Ecto neural progenitor cell (in vitro differentiated cells): ENCODE measurements at regions not wholly inside any gene's neighbourhood (a gene's known extent, or its start where the extent isn't known, plus 50 kb on each side); places are given as distances from the start of the nearest gene placed in this dataset.
"Not testable (repeated sequence)": the region's sequence is repeated elsewhere in the genome, so short reads cannot be mapped to it uniquely, and the experiment has no call there.

ENCODE experiments used
- DNase-seq: peaks from one replicate; pipeline ENCODE4 v3.0.0-alpha.2; 2018; ENCODE audit warnings: low spot score

DNA sequence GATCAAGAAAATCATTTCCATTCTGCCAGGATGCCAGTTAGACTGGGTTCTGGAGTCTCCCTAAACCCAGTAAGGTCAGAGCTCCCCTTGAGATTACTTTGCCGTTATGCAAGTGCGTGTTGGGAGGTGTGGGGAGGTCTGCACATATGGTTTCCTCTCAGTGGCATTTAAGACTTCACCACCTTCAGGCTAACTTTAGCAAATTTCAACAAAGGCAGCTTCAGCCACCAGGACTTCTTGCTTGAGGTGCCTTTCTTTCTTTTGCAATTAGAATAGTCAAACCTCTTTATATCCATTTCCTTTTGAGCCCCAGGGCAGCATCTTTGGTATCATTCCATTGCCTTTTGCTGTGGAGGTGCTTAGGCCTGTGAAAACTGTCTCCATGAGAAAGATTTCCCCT, 117.2 kb upstream of the CCND2 start:
- no peak for DNase-seq

DNA sequence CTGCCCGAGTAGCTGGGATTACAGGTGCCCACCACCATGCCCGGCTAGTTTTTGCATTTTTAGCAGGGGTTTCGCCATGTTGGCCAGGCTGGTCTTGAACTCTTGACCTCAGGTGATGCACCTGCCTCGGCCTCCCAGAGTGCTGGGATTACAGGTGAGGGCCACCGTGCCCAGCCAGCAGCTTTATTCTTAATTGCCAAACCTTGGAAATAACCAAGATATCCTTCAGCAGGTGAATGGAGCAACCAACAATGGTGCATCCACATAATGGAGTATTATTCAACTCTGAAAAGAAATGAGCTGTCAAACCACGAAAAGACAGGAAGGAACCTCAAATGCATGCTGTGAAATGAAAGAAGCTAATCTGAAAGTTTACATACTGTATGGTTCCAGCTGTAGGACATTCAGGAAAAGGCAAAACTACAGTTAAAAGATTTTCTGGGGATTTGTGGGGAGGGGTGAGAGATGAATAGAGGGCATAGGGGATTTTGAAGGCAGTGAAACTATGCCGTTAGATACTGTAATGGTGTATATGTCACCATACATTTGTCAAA, 118.8 kb upstream of the CCND2 start:
- no peak for DNase-seq

DNA sequence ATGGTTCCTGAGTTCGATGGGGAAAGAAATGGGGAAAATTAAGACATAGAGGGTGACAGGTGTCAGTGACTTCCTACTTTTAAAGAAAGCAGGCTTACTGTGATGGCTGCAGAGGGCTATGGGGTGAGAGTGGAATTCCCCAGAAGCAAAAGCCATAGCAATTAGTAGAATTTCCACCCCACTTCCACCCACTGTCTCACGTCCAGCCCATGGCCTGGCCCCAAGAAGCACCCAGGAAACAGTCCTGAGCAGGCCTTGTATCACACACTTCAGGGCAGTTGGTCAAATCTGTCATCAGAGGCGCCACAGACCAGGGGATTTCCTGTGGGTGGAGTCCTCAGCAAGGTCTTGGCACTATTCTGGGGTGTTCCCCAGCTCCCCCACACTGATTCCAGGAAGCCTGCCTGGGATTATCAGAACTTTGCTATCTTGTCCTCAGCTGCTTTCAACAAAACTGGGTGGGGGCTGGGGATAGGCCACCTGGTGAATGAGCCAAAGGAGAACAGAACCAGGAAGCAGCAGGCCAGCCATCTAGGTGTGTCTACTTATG, 120.1 kb upstream of the CCND2 start:
- DNase-seq: no peak

DNA sequence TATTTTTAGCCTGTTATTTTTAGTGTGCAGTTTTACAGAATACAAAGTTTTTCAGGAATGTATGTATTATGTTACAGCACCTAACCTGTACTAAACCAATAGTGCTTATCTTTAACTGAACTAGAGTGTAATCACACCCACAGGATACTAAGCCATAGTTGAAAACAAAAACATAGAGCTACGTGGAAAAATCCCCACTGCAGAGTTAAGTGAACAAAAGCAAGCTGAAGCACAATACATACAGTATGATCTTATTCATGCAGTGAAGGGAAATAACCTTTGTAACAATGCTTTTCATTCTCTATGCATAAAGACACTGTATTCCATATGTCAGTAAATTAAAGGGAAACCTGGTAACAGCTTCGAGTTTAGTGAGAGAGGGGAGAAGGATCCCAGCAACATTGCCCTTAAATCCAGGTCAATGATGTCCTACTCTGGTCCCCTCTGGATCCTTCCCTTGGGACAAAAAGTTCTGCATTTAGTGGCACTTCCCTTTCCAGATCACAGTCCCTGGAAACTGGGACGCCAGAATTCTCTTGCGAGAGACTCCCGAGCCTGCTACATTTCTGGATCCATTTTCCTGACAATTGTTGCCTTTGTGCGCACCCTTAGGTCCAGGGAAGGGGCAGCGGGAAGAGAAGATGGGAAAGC, 121.3 kb upstream of the CCND2 start:
- DNase-seq: no peak

DNA sequence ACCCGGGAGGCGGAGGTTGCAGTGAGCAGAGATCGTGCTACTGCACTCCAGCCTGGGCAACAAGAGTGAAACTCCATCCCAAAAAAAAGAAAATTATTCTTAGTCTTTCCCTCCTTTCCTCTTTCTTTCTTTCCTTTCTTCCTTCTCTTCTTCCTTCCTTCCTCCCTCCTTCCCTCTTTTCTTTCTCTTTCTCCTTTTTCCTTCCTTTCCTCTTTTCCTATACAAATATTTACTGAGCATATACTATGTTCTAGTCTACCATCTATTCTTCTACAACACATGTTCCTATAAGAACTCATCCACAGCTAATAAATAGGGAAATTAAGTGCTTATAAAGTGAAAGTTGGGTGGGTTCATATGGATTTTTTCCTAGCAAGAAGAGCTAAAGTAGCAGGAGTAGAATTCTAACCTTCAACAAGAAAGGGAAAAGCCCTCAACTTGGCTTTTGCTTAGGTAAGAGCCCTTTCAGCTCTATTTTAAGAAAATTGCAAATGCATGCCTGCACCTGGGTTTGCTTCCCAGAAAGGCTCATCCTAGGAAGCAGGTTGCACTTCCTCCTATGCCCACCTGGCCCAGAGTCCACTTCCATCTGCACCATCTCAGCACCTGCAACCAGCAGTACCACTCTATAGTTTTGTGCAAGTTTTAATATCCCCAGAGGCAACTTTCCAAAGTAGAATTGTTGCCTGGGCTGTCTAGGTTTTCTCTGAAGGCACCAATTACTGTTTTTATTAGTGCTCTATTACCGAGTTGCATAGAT, 122.0 kb upstream of the CCND2 start:
- no peak for DNase-seq

DNA sequence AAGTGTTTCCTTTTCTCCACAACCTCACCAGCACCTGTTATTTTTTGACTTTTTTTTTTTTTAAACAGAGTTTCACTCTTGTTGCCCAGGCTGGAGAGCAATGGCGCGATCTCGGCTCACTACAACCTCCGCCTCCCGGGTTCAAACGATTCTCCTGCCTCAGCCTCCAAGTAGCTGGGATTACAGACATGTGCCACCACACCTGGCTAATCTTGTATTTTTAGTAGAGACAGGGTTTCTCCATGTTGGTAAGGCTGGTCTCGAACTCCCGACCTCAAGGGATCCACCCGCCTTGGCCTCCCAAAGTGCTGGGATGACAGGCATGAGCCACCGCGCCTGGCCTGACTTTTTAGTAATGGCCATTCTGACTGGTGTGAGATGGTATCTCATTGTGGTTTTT, 123.2 kb upstream of the CCND2 start:
- DNase-seq: not testable (repeated sequence)

DNA sequence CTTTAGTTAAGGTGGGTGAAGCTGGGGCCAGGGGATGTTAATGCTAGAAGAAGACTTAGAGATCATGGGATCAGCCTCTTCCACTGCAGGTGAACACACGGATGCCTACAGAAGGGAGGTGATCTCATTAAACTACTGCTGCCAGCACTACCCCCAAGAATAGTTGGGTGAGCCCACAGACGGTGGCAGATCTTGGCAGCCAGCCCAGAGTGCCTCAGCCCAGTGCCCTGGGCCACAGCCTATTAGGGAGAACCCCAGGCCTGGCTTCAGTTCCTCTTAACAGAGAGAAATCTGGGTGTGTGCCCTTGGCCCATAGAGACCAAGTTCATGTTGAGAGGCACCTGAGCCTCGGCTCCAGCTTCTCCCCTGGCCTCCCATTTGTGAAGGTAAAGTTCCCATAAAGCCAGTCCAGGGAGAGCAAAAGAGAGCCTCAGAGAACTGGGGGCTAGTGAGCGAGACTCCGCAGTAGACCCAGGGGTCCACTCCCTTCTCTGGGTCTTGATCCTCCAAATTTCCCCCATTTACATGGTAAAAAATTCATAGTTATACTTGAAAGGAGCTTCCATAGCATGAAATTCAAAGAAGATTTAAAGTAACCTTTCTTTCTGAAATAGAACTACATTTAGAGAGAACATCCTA, 125.0 kb upstream of the CCND2 start:
- DNase-seq: no peak

DNA sequence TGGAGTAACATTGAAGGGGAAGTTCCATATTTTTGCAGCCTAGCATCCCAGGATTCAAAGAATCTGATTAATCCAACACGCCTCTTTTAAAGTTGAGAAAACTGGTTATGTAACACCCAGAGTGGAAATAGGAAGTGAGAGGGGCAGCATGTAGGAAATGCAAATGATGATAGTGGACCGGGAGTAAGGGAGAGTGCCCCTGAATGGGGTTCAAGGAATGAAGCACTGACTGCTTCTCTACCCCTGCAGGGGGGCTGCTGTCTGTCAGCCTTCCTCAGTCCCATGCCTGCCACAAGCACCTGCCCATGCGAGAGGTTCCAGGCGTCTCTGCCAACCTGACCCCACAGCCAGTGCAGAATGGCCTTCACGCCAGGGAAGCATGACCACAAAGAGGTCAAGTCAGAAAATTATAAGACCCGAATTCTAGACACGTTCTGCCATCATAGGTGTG, 126.5 kb upstream of the CCND2 start:
- no peak for DNase-seq

DNA sequence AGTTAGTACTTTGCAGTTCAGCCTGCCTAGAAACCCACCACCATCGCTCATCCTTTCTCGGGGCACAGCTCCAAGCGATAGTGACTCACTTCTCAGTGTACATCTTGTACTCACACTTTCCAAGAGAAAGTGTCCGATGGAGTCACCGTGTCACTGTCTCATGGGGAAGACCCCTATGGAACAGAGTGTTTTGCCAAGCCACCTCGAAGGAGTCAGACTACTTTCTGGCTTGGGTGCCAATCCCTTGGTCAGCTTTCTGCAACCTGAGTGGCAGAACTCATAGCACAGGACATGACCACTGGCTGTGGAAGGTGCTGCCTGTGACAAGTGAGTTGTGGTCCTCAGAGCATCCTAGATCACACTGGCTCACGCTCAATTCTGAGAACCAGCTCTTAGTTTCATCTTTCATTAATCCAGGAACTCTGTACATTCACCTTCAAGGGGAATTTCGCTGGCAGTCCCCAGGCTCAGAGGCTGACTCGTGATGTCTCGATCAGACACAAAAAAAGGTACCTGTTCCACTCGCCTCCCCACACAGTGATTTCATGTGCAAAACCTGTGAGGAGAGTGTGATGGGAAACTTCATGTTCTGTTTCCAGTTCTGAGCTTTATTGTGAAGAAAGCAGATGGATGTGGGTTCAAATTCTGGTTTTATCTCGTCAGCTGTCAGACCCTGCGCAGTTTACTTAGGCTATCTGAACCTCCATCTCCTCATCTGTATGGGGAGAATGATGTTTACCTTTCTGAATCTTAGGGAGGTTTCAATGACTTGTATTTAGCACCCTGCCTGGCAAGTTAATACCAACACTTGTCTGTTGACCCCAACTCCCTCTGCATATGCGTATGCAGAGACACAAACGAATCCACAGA, 127.3 kb upstream of the CCND2 start:
- DNase-seq: no peak

DNA sequence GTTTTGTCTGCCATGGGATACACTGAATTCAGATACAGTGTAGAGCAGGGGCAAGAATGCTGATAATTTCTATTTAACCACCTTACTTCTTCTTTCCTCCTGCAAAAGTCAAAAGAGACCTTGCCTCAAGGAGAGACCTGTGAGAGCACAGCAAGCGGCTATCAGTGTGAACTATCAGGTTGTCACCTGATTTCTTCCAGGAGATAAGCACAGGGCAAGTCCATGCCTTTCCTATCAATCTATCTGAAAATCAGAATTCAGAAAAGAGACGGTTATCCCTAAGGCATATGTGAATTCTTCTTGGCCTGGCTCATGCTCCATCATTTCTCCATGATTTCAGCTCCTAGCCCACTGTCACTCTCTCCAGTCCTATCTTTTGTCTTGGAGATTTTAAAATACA, 128.9 kb upstream of the CCND2 start:
- DNase-seq: no peak

DNA sequence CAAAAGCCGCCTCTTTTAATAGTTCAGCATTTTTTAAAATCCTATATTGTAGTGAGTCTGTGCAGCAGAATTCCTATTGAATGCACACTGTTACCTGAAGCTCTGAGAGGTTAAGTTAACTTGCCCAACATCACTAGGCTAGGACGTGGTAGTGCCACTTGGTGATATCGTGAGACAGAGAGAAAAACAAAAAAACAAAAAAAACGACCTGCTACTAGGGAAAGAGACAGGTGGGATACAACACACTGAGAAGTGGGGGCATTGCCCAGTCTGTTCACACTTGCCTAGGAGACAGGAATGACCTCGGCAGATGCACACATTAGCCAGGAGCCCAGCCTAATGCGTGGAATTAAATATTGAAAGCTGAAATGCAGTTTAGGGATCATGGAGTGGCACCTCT, 129.7 kb upstream of the CCND2 start:
- no peak for DNase-seq

DNA sequence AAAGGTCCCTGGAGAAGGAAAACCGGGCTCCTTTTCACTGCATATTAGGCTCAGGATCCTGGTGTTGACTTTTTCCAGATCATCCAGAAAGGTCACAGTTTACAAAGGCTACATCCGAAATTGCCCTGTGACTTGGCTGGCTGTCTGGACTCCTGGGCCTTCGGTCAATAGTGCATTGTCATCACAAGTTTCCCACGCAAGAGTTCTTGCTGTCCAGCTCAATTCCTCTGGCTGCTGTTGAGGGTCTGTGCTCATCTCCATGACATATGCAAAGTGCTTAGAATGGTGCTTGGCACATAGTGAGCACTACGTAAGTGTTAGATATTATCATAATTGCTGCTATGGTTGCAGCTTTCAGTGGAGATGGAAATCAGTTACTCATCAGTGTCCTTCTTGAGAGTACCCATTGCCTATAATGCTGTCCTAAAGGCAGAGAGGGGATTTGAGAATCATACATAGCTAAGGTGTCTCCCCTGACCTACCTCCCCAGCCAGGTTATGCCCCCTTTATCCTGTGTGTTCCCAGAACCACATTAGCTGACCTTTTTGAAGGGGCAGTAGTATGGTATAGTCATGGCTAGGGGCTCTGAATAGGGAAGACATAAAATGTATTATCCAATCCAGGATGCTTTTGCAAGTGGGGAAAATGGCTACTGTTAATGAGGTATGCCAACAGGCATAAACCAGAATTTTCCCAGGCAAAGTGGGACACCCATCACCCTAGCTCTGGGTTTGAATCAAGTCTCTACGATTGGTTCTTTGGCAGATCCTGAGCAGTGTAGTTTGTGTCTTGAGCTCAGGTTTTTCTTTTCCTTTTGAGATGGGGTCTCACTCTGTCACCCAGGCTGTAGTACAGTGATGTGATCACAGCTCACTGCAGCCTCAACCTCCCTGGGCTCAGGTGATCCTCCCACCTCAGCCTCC, 132.0 kb upstream of the CCND2 start:
- DNase-seq: no peak

DNA sequence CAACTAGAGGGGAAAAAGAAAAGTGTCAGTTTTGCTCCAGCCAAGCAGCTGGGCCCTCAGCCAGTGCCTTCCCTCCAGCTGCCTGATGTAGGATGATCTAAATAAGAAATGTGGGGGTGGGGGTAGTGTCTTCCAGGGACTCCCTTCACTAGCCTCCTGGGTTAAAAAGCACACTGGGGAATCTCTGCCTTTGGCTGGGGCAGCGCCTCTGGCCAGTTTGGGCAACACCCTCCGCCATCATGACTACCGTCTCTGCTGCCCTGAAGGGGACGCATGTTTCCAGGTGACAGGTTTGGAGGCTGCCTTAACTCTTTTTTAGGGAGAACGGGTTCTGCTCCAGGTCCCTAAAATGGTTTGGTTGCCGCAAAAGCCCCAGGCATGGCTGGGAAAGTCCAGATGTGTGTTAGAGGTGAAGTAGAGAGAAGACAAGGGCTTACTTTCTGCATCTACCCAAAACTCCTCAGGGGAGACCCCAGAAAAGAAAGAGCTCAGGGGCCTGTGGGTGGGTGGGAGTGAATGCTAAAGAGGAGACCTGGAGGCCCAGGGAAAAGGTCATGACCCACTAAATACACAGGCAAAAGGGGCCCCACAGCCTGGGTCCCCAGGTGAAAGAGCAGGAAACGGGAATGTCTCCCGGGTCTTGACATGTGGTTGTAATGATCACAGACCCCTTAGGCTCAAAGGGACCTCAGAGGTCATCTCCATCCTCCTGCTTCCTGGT, 132.8 kb upstream of the CCND2 start:
- no peak for DNase-seq

DNA sequence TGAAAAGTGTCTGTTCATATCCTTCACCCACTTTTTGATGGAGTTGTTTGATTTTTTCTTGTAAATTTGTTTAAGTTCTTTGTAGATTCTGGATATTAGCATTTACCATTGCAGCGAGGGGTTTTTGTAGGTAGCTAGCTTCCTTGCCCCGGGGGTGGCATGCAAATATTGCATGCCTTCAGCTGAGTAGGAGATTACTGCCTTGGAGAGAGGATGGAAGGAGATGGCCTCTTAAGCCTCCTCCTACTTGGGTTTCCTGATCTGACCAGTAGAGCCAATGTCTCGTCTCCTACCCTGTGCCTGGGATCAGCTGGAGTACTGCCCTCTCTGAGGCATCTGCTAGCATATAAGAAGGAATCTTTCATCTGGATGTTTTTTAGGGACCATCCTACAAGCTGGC, 134.4 kb upstream of the CCND2 start:
- DNase-seq: no peak

DNA sequence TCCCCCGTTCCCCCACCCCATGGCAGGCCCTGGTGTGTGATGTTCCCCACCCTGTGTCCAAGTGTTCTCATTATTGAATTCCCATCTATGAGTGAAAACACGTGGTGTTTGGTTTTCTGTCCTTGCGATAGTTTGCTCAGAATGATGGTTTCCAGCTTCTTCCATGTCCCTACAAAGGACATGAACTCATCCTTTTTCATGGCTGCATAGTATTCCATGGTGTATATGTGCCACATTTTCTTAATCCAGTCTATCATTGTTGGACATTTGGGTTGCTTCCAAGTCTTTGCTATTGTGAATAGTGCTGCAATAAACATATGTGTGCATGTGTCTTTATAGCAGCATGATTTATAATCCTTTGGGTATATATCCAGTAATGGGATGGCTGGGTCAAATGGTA, 135.0 kb upstream of the CCND2 start:
- not testable (repeated sequence) for DNase-seq

DNA sequence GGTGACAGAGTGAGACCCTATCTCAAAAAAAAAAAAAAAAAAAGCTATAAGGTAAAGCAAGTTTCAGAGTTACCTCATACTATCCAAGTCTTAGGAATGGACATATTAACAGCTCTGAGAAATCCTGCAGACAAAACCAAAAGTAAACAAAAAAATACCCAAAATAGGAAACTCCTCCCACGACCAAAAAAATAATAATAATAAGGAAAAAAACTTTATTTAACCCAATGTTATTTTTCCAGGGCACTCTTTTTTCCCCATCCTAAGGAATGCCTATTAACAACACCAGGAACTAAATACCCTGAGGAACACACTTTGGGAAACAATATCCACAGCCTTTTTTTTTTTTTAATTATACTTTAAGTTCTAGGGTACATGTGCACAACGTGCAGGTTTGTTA, 135.5 kb upstream of the CCND2 start:
- DNase-seq: no peak

DNA sequence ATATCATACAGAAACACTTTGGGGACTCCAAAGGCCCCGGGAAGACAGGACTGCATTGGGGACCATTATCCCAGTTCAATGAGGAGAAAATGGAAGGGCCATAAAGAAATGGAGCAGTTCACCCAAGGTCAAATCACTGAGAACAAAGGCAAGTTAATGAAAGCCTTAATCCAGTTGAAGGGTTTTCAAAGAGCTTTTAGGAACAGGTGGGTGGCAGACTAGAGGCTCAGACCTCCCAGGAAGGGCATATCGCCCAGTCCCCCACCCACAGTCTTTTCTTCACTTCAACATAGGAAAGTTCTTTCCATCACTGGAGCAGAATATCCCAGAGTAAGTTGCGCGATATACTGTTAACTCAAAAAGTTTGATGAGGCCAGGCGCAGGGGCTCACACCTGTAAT, 136.1 kb upstream of the CCND2 start:
- no peak for DNase-seq

DNA sequence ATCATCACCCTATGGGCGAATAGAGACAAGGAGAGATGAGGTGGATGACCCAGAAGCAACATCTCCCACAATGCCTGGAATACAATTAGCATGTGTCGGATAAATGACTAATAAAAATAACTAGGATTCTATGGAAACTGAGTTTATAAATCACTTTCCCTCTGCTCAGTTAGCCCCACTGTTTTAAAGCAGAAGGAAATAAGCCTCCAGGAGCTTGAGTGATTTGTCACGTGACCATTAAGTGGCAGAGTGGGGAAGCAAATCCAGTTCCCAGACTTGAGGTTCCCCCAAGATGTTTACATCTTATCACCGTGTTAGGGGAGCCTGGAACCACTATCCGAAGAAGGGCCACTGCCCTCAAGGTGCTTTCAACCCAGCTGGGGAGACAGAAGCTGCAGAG, 136.5 kb upstream of the CCND2 start:
- DNase-seq: no peak

DNA sequence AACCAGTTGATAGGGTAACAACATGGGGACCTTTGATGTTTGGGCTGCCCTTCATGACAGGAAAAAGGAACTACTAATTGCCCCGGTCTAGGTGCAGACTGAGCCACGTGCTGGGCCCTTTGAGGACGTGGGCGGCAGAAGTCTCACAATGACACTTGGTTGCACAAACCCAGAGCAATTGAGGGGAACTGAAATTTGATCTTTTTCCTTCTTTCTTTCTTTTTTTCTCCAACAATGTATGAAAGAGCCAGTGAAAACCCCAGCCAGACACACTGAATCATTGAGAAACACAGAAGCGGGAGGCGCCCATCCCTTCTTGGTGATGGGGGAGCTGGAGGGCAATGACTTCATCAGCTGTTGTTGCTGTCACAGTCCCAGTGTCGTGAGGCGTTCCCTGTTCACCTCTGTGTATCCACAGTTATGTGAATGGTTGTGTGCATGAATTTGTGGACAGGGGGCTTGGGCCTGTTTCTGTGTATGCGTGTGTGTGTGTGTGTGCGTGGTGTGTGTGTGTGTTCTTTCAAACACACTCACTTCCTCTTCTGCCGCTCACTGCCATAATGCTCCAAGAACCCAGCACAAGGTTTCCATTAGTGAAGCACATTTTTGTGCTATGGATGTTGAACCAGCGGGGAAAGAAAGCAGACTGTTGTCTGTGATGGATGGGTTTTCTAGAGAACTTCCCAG, 137.5 kb upstream of the CCND2 start:
- DNase-seq: no peak
